Neuron (in vitro differentiated cells): ENCODE measurements at regions not wholly inside any gene's neighbourhood (a gene's known extent, or its start where the extent isn't known, plus 50 kb on each side); places are given as distances from the start of the nearest gene placed in this dataset.

Source experiments
- H2AFZ ChIP-seq: one replicate; pipeline ENCODE4 v1.6.1; 2013; ENCODE audit warnings: low read depth, mild to moderate bottlenecking, inconsistent platforms, low read length, moderate library complexity
- H3K27me3 ChIP-seq: one replicate; pipeline ENCODE4 v1.6.1; 2013; ENCODE audit warnings: low read length; ENCODE audit not compliant: insufficient read depth
- H3K36me3 ChIP-seq: one replicate; pipeline ENCODE4 v1.6.1; 2013; ENCODE audit warnings: low read length; ENCODE audit not compliant: insufficient read depth
- H3K4me1 ChIP-seq: one replicate; pipeline ENCODE4 v1.6.1; 2013; ENCODE audit warnings: low read length; ENCODE audit not compliant: insufficient read depth
- H3K4me3 ChIP-seq: 2 replicates; pipeline ENCODE4 v1.5.1; 2013; ENCODE audit warnings: mild to moderate bottlenecking, low read length, moderate library complexity
- H3K9me3 ChIP-seq: one replicate; pipeline ENCODE4 v1.6.1; 2013; ENCODE audit warnings: low read length

- no peak overlapping the region for H3K4me3 ChIP-seq
- no peaks in the 10 kb centered on the region for H3K36me3 ChIP-seq
- no peaks in the 10 kb centered on the region for H3K9me3 ChIP-seq
- H3K27me3 ChIP-seq, result no peaks in the 10 kb centered on the region
- peaks cover 12% of the 10 kb centered on the region for H3K4me1 ChIP-seq
- no peak overlapping the region for H2AFZ ChIP-seq
Measured at GRCh38 chr11:80083531-80083951, 642.7 kb upstream of the TENM4 start.

GRCh38 chr11:80082406-80082805, 641.6 kb upstream of the TENM4 start:
- Histone ChIP-seq H3K4me3 (no peak overlapping the region), H3K9me3 (no peaks in the 10 kb centered on the region), H3K27me3 (no peaks in the 10 kb centered on the region), H2AFZ (no peak overlapping the region), H3K4me1 (peaks cover 12% of the 10 kb centered on the region), H3K36me3 (no peaks in the 10 kb centered on the region)

GRCh38 chr11:80077113-80077512, 636.3 kb upstream of the TENM4 start:
- Histone ChIP-seq H3K36me3 (no peaks in the 10 kb centered on the region), H3K9me3 (no peaks in the 10 kb centered on the region), H2AFZ (no peak overlapping the region), H3K4me3 (no peak overlapping the region), H3K27me3 (no peaks in the 10 kb centered on the region), H3K4me1 (peaks cover 22% of the 10 kb centered on the region)

GRCh38 chr11:80074837-80075236, 634.0 kb upstream of the TENM4 start:
- no peak overlapping the region for H3K4me3 ChIP-seq
- peaks cover 22% of the 10 kb centered on the region for H3K4me1 ChIP-seq
- H3K9me3 ChIP-seq, result no peaks in the 10 kb centered on the region
- no peaks in the 10 kb centered on the region for H3K36me3 ChIP-seq
- no peak overlapping the region for H2AFZ ChIP-seq
- H3K27me3 ChIP-seq, result no peaks in the 10 kb centered on the region

GRCh38 chr11:80066291-80066690, 625.5 kb upstream of the TENM4 start:
- Histone ChIP-seq H3K4me1 (peaks cover 3% of the 10 kb centered on the region), H3K9me3 (no peaks in the 10 kb centered on the region), H3K4me3 (no peak overlapping the region), H2AFZ (no peak overlapping the region), H3K36me3 (no peaks in the 10 kb centered on the region), H3K27me3 (no peaks in the 10 kb centered on the region)

- Histone ChIP-seq H3K4me3 (no peak overlapping the region), H3K9me3 (no peaks in the 10 kb centered on the region)
Measured at GRCh38 chr11:80065086-80065485, 624.3 kb upstream of the TENM4 start.

GRCh38 chr11:80061056-80061455, 620.2 kb upstream of the TENM4 start:
- no peaks in the 10 kb centered on the region for H3K27me3 ChIP-seq
- peaks cover 3% of the 10 kb centered on the region for H3K4me1 ChIP-seq
- no peak overlapping the region for H3K4me3 ChIP-seq
- H2AFZ ChIP-seq, result no peak overlapping the region
- H3K9me3 ChIP-seq, result no peaks in the 10 kb centered on the region
- H3K36me3 ChIP-seq, result no peaks in the 10 kb centered on the region

More at GRCh38 chr11:80065086-80065485, 624.3 kb upstream of the TENM4 start:
- Histone ChIP-seq H3K4me1 (peaks cover 3% of the 10 kb centered on the region), H3K36me3 (no peaks in the 10 kb centered on the region), H3K27me3 (no peaks in the 10 kb centered on the region), H2AFZ (no peak overlapping the region)

GRCh38 chr11:80054582-80055165, 613.8 kb upstream of the TENM4 start:
- H3K27me3 ChIP-seq, result peaks cover 3% of the 10 kb centered on the region
- no peaks in the 10 kb centered on the region for H3K36me3 ChIP-seq
- H3K4me3 ChIP-seq, result no peak overlapping the region
- no peaks in the 10 kb centered on the region for H3K9me3 ChIP-seq
- no peak overlapping the region for H2AFZ ChIP-seq
- H3K4me1 ChIP-seq, result no peaks in the 10 kb centered on the region

- H3K27me3 ChIP-seq, result peaks cover 3% of the 10 kb centered on the region
- H3K9me3 ChIP-seq, result no peaks in the 10 kb centered on the region
- no peaks in the 10 kb centered on the region for H3K4me1 ChIP-seq
- H3K36me3 ChIP-seq, result no peaks in the 10 kb centered on the region
- H2AFZ ChIP-seq, result no peak overlapping the region
- no peak overlapping the region for H3K4me3 ChIP-seq
Measured at GRCh38 chr11:80048513-80048912, 607.7 kb upstream of the TENM4 start.

- Histone ChIP-seq H3K9me3 (no peaks in the 10 kb centered on the region), H3K4me3 (no peak overlapping the region), H2AFZ (no peak overlapping the region), H3K4me1 (no peaks in the 10 kb centered on the region), H3K36me3 (no peaks in the 10 kb centered on the region), H3K27me3 (no peaks in the 10 kb centered on the region)
Measured at GRCh38 chr11:80041136-80042000, 600.5 kb upstream of the TENM4 start.

GRCh38 chr11:80034801-80035200, 594.0 kb upstream of the TENM4 start:
- H3K36me3 ChIP-seq, result no peaks in the 10 kb centered on the region
- H3K27me3 ChIP-seq, result no peaks in the 10 kb centered on the region

GRCh38 chr11:80031014-80031600, 590.3 kb upstream of the TENM4 start:
- Histone ChIP-seq H3K9me3 (no peaks in the 10 kb centered on the region), H3K4me1 (no peaks in the 10 kb centered on the region), H3K27me3 (no peaks in the 10 kb centered on the region), H2AFZ (no peak overlapping the region), H3K36me3 (no peaks in the 10 kb centered on the region), H3K4me3 (no peak overlapping the region)

More at GRCh38 chr11:80034801-80035200, 594.0 kb upstream of the TENM4 start:
- Histone ChIP-seq H3K4me3 (no peak overlapping the region), H2AFZ (no peak overlapping the region), H3K4me1 (no peaks in the 10 kb centered on the region), H3K9me3 (no peaks in the 10 kb centered on the region)

GRCh38 chr11:80028998-80029397, 588.2 kb upstream of the TENM4 start:
- Histone ChIP-seq H3K36me3 (no peaks in the 10 kb centered on the region), H2AFZ (no peak overlapping the region), H3K27me3 (no peaks in the 10 kb centered on the region), H3K9me3 (peaks cover 2% of the 10 kb centered on the region), H3K4me3 (no peak overlapping the region), H3K4me1 (no peaks in the 10 kb centered on the region)
